Spleen (tissue), 11 donors: ENCODE measurements at regions not wholly inside any gene's neighbourhood (a gene's known extent, or its start where the extent isn't known, plus 50 kb on each side); places are given as distances from the start of the nearest gene placed in this dataset.

ENCODE experiments used
- DNase-seq: peaks from one replicate; pipeline ENCODE4 v3.0.0-alpha.2; 2020
- H3K27ac ChIP-seq, 8 donors: fragments of 200-600 bp; sonication (generic) in 7 of 8; 1 replicate in 4 of 8; 2 replicates in 4 of 8; pipeline versions ENCODE4 v1.5.0 to v1.8.0; 2016 to 2021; ENCODE audit warnings: inconsistent platforms in 4 of 8, mild to moderate bottlenecking in 4 of 8, moderate library complexity in 1 of 8
- H3K27me3 ChIP-seq, 7 donors: fragments of 200-600 bp; sonication (generic) in 6 of 7; replicated peaks in 1 of 7; 1 replicate in 4 of 7; 2 replicates in 3 of 7; pipeline versions ENCODE4 v1.5.0 to v1.8.0; 2016 to 2021; ENCODE audit warnings: inconsistent platforms in 3 of 7, mild to moderate bottlenecking in 1 of 7
- H3K36me3 ChIP-seq, 6 donors: fragments of 200-600 bp; sonication (generic) in 5 of 6; 1 replicate in 4 of 6; 2 replicates in 2 of 6; pipeline versions ENCODE4 v1.5.0 to v1.8.0; 2016 to 2021; ENCODE audit warnings: inconsistent platforms in 2 of 6
- H3K4me1 ChIP-seq, 6 donors: fragments of 200-600 bp; sonication (generic) in 5 of 6; 1 replicate in 3 of 6; 2 replicates in 3 of 6; pipeline versions ENCODE4 v1.5.0 to v1.8.0; 2016 to 2021; ENCODE audit warnings: inconsistent platforms in 3 of 6
- H3K4me3 ChIP-seq, 8 donors: fragments of 200-600 bp; sonication (generic) in 7 of 8; 1 replicate in 4 of 8; 2 replicates in 4 of 8; pipeline versions ENCODE4 v1.5.0 to v1.8.0; 2016 to 2021; ENCODE audit warnings: inconsistent platforms in 4 of 8, mild to moderate bottlenecking in 4 of 8, moderate library complexity in 2 of 8
- H3K9me3 ChIP-seq, 8 donors: fragments of 200-600 bp; sonication (generic) in 7 of 8; 1 replicate in 4 of 8; 2 replicates in 4 of 8; pipeline versions ENCODE4 v1.5.0 to v1.8.0; 2016 to 2021; ENCODE audit warnings: inconsistent platforms in 4 of 8
- CTCF ChIP-seq, 11 experiments: fragments of 200-600 bp in 7 of 11; fragments of 450-650 bp in 4 of 11; sonication (generic) in 4 of 11; IDR thresholded peaks in 8 of 11; conservative IDR thresholded peaks in 3 of 11; 1 replicate in 7 of 11; 2 replicates in 4 of 11; pipeline versions ENCODE4 v1.4.0 to v1.8.0; 2016 to 2021; ENCODE audit warnings: antibody characterized with exemption in 11 of 11, inconsistent platforms in 4 of 11, mild to moderate bottlenecking in 1 of 11
- POLR2A ChIP-seq, 3 donors: fragments of 450-650 bp; IDR thresholded peaks; one replicate each; pipeline ENCODE4 v1.5.1; 2017; ENCODE audit warnings: antibody characterized with exemption in 3 of 3, mild to moderate bottlenecking in 1 of 3
- POLR2AphosphoS5 ChIP-seq, 3 donors: sonication (generic); formaldehyde crosslinking; IDR thresholded peaks; one replicate each; pipeline ENCODE4 v1.5.1; 2017; ENCODE audit warnings: antibody characterized with exemption in 3 of 3
- WGBS, 5 donors: extraction: QIAGEN DNeasy Blood & Tissue Kit in 3 of 5; methylation state at CpG; one replicate each; pipeline versions ENCODE4 v1.1.5 to v1.1.7; 2013 to 2018; 5-methylcytosine and 5-hydroxymethylcytosine counted together
- intact Hi-C: fragments of 100-400 bp; cut with DNase I; formaldehyde crosslinking; loops from one replicate; pipeline ENCODE4 v1.15.0; 2023; ENCODE audit warnings: low total_unique reads
- donor health status: healthy with polysubstance abuse.
- donor health status: DM: no; HTN: no; CAD: no; lungs with moderate emphysema.
- donor health status: DM: no; HTN: no; CAD: no.
- donor health status: Bipolar disorder and iron deficiency.
- donor health status: healthy.
- donor health status: DM: no; HTN: no; CAD: no.
- donor health status: DM: yes; HTN: yes; CAD: no.

GRCh38 chr5:160492565-160492964, 70.9 kb downstream of the PTTG1 start:
- intact Hi-C loops = no loop called here
- H3K27me3 ChIP-seq = no peaks in the 10 kb centered on the region
- H3K9me3 ChIP-seq = no peaks in the 10 kb centered on the region
- no peak overlapping the region for H3K4me3 ChIP-seq
- DNase-seq = no peak
- H3K27ac ChIP-seq = no peak overlapping the region
- no peaks in the 10 kb centered on the region for H3K36me3 ChIP-seq
- no peak for TF ChIP-seq POLR2A (IDR thresholded peaks at IDR 0.05)
- TF ChIP-seq CTCF (IDR thresholded peaks at IDR 0.05 in 8 of 11, conservative IDR thresholded peaks at IDR 0.05 in 3 of 11) = no peak
- no peak for TF ChIP-seq POLR2AphosphoS5 (IDR thresholded peaks at IDR 0.05)
- WGBS, 5 donors = 65 to 82% (median 78%) methylated on average over 1 of the region's 1 CpG
- no peaks in the 10 kb centered on the region for H3K4me1 ChIP-seq

GRCh38 chr5:160493806-160494338, 72.2 kb downstream of the PTTG1 start:
- TF ChIP-seq POLR2AphosphoS5 (IDR thresholded peaks at IDR 0.05) (no peak), POLR2A (IDR thresholded peaks at IDR 0.05) (no peak), CTCF (IDR thresholded peaks at IDR 0.05 in 8 of 11, conservative IDR thresholded peaks at IDR 0.05 in 3 of 11) (no peak)
- WGBS, 5 donors = 22 to 44% (median 31%) methylated on average over 2 of the region's 2 CpGs

GRCh38 chr5:160494451-160494850, 72.8 kb downstream of the PTTG1 start:
- H3K9me3 ChIP-seq = no peaks in the 10 kb centered on the region
- H3K4me3 ChIP-seq = no peak overlapping the region
- no peak for TF ChIP-seq CTCF (IDR thresholded peaks at IDR 0.05 in 8 of 11, conservative IDR thresholded peaks at IDR 0.05 in 3 of 11)
- TF ChIP-seq POLR2AphosphoS5 (IDR thresholded peaks at IDR 0.05) = no peak
- no peak for TF ChIP-seq POLR2A (IDR thresholded peaks at IDR 0.05)
- H3K27me3 ChIP-seq = no peaks in the 10 kb centered on the region
- no peaks in the 10 kb centered on the region for H3K36me3 ChIP-seq
- WGBS, 5 donors = 64 to 75% (median 69%) methylated on average over 4 of the region's 4 CpGs
- intact Hi-C loops = no loop called here
- DNase-seq = no peak
- no peaks in the 10 kb centered on the region for H3K4me1 ChIP-seq
- H3K27ac ChIP-seq = no peak overlapping the region

More at GRCh38 chr5:160493806-160494338, 72.2 kb downstream of the PTTG1 start:
- no peak overlapping the region for H3K4me3 ChIP-seq
- DNase-seq = no peak
- H3K27me3 ChIP-seq = no peaks in the 10 kb centered on the region
- no peaks in the 10 kb centered on the region for H3K36me3 ChIP-seq
- no peak overlapping the region for H3K27ac ChIP-seq
- no peaks in the 10 kb centered on the region for H3K4me1 ChIP-seq
- H3K9me3 ChIP-seq = no peaks in the 10 kb centered on the region
- intact Hi-C loops = no loop called here

GRCh38 chr5:160496334-160496733, 74.7 kb downstream of the PTTG1 start:
- intact Hi-C loops = no loop called here
- 73 to 84% (median 80%) methylated on average over 6 of the region's 6 CpGs for WGBS, 5 donors

More at GRCh38 chr5:160496334-160496733, 74.7 kb downstream of the PTTG1 start:
- TF ChIP-seq CTCF (IDR thresholded peaks at IDR 0.05 in 8 of 11, conservative IDR thresholded peaks at IDR 0.05 in 3 of 11) = no peak
- no peak for TF ChIP-seq POLR2A (IDR thresholded peaks at IDR 0.05)
- TF ChIP-seq POLR2AphosphoS5 (IDR thresholded peaks at IDR 0.05) = no peak
- Histone ChIP-seq H3K36me3 (no peaks in the 10 kb centered on the region), H3K9me3 (no peaks in the 10 kb centered on the region), H3K4me1 (no peaks in the 10 kb centered on the region), H3K27ac (no peak overlapping the region), H3K4me3 (no peak overlapping the region), H3K27me3 (no peaks in the 10 kb centered on the region)
- DNase-seq = no peak
